ENCODE measurements at regions not wholly inside any gene's neighbourhood (a gene's known extent, or its start where the extent isn't known, plus 50 kb on each side); places are given as distances from the start of the nearest gene placed in this dataset.
"Not testable (repeated sequence)": the region's sequence is repeated elsewhere in the genome, so short reads cannot be mapped to it uniquely, and the experiment has no call there.

DNA sequence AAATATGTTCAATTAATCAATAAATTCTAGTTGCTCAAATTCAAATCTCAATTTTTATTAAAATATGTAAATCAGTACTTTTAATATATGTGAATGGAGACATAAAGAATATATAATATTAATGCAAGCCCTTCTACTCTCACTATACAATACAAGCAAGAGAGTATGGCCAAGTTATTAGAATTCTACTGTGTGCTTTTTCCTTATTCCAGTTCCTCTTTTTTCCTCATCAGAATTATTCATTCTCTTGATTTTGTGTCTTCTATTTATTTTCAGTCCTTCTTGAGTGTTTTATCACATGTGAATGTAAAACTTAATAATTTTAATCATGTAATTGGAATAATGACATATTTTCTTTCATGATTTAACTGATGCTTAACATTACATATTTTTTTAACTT is 276.8 kb downstream of the PCDH20 start:
- DNase-seq (ENCODE audit: low spot score) = no peak

DNA sequence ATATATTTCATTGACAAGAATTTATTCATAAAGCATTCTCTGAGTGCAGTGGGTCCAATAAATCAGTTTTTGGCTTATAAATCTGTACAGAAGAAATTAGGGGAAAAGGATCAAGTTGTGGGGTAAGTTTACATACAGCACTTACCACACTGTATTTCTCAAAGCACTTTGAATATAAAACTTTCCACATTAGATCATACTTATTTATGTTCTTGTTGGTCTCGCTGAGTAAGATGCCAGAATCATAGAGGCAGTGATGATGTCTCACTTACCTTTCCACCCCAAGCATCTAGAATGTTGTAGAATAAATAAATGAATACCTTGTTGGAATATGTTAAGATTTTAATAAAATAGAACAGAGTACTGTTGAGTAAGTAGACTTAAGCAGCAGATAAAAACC is 279.1 kb downstream of the PCDH20 start:
- no peak for DNase-seq (ENCODE audit: low spot score)

DNA sequence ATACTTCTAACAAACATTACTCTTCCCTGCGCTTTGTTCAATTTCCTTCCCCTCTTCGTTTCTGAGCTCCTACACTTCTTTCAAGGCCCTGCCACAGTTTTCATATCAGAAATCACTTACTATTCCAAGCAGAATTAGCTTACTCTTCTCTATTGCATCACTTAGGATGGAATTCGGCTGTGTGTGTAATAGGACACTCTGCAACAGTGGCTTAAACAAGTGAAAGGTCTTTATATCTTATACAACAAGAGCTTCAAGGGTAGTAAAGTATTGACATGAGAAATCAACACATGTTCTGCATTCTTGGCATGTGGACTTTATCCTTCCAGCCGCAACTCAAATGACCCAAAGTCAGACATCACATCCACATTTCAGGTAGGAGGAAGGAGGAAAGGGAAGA is 279.6 kb downstream of the PCDH20 start:
- no peak for DNase-seq (ENCODE audit: low spot score)

DNA sequence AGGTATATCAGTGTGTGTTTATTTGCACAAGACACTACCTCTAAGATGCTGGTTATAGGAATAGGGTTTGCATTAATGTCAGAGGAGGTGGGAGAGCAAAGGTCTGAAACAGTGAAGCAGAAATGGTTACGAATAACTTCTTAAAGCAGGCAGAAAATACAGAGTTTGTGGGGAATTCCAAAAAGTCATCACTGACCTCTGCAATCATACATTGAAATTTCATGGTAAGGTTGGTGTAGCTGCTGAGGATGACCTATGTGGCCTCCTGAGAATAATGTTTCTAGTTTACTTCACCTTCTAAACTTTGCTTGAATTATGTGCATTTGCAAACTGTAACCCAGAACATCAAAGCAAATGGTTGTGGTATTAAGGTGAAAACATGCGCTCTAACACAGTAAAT is 280.1 kb downstream of the PCDH20 start:
- no peak for DNase-seq (ENCODE audit: low spot score)

DNA sequence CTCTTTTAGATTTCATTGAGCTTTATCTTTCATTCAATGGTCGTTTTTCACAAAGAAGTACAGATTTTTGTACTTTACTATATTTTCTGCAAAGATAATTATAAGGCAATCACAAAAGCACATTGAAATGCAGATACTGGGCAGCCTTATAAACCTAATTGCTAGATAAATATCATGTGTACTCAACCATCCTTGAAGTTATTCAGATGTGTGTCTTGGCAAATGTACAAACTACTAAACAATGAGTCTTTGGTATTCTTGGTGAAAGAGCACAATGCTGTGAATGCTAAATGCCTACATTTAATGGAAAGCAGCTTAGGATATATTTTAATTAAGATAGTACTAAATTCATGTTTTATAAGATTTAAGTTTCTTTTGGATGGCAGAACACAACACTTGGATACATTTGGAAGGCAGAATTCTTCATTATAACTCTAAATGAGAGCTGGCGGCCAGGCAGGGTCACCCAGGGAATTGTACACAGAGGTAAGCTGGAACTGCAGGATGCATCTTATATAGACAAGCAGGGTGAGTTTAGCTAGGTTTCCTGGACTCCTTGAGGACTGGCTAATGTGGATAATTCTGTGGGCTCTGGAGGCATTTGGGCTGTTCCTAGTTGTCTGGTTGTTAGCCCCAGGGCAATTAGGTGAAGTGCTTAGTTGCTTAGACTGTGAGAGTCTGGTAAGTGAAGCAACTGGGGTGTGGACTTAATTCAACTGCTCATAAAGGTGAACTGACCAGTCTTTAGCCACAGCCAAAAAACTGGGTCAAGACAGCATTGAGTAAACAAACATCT is 286.6 kb downstream of the PCDH20 start:
- DNase-seq (ENCODE audit: low spot score) = no peak

DNA sequence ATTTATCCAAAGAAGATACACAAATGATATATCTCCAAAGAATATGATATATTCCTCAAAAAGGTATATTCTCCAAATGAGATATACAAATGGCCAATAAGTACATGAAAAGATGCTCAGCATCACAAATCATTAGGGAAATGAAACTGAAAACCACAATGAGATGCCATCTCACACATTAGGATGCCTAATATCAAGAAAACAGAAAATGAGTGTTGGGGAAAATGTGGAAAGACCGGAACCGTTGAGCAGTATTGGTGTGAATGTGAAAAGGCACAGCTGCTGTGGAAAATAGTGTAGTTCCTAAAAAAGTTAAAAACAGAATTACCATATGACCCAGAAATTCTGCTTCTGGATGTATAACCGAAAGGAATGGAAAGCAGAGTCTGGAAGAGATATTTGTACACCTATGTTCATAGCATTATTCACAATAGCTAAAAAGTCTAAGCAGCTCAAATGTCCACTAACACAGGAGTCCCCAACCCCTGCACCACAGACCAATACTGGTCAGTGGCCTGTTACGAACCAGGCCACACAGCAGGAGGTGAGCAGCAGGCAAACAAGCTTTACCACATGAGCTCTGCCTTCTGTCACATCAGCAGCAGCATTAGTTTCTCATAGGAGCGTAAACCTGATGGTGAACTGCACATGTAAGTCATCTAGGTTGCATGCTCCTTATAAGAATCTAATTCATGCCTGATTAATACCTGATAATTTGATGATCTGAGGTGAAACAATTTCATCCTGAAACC is 291.9 kb downstream of the PCDH20 start:
- DNase-seq (ENCODE audit: low spot score) = no peak

DNA sequence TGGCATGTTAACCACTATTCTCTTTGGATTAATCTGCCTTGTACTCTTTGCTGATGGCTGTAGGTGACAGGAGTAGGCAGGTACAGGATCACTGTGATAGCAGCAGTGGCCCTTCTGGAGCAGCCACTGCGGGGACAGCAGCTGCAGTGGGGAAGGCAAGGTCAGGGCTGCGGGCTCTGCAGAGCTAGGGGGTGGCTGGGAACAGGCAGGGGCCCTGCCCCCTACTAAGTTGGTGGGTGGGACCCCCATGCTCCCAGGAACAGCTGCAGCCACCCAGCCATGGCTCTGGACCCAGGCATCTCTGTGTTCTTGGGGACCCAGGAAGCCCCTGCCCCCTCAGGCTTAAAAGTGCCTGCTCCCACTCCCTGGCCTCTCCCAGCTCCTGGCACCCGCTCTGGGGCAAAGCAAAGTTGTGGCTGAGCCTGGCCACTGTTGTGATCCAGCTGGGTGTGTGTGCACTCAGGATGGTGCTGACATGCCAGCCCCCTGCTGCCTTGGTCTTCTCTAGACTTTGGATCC is 302.4 kb downstream of the PCDH20 start:
- DNase-seq (ENCODE audit: low spot score) = no peak

DNA sequence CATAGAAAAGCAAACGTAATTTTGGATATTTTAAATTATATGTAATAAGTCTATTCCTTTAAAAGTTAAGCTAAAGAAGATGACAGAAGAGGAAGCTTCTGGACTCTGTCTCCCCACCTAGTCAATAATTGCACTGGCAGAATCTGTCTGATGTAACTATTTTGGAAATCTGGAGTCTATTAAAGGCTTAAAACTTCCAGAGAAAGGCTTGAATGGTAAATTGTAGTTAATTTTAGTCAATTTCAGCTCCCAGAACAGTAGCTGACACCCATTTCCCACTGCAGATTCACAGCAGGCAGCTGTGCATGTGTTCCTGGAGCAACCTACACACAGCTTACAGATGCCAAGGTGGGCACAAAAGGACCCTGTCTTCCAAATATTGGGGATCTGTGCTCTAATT is 304.1 kb downstream of the PCDH20 start:
- no peak for DNase-seq (ENCODE audit: low spot score)

DNA sequence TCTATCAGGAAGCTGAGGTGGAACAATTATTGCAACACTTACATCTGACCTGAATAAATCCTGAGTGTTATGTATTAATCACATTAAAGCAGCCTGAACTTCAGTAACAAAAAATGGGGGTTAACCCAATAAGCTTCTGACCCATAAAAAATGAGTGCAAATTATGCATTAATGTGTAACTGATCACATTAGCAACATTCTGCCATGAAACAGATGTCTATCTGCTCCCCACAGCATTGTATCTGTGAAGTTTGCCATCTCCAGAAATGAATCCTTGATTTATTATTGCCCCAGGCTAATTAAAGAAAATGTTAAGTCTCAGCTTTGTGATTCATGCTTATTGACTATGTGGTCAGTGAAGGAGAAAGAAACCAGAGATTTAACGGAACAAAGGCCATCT is 304.9 kb downstream of the PCDH20 start:
- no peak for DNase-seq (ENCODE audit: low spot score)

DNA sequence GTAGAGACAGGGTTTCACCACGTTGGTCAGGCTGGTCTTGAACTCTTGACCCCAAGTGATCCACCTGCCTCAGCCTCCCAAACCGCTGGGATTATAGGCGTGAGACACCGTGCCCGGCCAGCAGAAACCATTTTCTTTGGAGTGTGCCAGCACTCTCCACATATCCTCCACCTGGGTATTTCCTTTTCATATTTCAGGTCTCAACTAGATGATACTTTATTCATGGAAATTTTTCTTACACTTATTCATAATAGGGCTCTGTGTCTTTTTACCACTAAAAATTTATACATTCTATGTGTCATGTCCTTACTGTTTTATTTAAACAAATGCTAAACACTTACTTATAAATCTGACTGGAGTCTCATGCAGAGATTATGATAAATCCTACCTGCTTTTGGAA is 305.9 kb downstream of the PCDH20 start:
- no peak for DNase-seq (ENCODE audit: low spot score)

DNA sequence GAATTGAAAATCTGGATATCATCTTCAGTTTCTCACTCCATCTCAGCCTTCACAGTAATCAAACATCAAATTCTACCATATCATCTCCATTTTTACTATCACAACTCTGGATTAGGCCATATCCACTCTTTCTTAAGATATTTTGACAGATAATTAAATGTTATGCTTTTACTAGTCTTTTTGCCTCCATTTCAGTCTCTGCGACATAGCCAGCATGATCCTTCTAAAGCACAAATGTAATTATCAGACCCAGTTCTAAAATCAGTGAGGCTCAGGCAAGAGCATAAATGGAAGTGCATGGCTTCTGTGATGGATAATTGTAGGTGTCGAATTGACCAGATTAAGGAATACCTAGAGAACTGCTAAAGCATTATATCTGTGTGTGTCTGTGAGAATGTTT is 307.7 kb downstream of the PCDH20 start:
- no peak for DNase-seq (ENCODE audit: low spot score)

DNA sequence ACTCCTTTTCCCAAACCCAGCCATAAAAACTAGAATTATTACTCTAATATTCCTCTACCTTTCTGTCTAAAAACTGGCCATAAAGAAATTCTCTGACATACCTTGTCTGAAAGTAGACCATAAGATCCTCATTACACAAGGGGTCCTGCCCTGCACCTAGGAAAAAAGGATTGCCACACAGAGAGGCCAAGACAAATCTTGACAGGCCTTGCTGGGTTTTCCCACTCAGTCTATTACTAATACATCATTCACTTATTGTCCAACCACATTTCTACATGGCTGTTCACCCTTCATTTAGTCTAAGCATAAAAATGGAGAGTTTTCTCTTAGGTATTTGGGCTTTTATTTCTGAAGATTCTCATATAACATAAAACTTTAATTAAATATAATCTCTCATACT is 319.8 kb downstream of the PCDH20 start:
- no peak for DNase-seq (ENCODE audit: low spot score)

DNA sequence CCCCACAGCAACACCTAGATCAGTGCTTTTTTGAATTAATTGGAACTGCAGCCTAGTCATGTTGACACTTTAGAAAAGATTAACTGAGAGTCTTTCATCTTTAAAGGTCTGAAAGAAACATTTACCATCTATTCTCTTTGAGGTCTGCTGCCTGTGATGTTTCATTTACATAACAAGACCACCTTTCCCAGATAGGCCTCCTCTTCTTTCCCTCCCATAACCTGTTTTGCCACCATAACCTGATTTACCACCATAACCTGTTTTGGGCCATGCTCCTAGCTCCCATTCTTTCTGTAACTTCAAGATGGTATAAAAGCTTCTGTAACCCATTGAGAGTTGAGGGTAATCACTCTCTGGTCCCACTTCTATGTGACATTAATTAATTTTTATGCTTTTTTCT is 320.8 kb downstream of the PCDH20 start:
- DNase-seq (ENCODE audit: low spot score) = no peak

DNA sequence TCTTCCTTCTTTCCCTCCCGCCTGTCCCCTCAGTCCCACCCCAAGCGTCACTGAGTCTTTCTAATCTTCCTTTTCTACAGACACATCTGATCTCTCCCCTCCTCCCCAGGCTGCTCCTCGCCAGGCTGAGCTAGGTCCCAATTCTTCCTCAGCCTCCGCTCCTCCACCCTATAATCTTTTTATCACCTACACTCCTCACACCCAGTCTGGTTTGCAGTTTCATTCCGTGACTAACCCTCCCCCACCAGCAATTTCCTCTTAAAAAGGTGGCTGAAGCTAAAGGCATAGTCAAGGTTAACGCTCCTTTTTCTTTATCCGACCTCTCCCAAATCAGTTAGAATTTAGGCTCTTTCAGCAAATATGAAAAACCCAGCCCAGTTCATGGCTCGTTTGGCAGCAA is 325.8 kb downstream of the PCDH20 start:
- DNase-seq (ENCODE audit: low spot score) = not testable (repeated sequence)

DNA sequence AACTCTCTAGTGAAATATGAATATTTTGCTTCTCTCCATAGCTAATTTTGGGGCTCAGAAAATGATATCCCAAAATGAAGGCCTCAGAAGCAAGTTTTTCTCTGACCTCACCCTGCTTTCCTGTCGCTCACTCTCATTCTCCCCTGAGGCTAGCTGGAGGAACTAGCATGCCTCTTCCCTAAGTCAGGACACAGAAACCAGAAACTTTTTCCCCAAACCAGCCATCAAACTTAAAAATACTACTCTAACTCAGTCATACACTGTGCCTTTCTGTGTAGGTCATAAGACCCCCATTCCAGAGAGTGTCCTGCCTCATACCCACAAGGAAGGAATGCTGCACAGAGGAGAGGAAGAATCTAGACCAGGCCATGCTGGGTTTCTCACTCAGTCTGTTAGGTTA is 329.6 kb downstream of the PCDH20 start:
- DNase-seq (ENCODE audit: low spot score) = no peak

DNA sequence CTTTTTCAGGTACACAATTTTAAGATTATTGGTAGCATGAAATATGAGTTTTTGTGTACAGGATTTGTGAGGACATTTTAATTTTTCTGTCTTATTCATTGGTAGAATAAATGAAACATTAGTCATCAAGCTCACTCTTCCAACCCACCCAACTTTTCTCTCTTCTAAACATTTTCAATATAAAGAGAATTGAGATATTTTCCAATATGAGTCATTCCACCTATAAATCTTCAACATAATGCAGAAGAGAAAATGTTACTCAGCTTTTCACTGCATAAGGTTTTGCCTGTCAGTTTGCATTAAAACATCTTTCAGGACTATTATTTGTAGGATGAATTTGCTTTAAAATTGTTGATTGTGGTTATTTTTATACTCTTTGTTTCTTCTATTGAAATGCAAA is 330.7 kb downstream of the PCDH20 start:
- no peak for DNase-seq (ENCODE audit: low spot score)

DNA sequence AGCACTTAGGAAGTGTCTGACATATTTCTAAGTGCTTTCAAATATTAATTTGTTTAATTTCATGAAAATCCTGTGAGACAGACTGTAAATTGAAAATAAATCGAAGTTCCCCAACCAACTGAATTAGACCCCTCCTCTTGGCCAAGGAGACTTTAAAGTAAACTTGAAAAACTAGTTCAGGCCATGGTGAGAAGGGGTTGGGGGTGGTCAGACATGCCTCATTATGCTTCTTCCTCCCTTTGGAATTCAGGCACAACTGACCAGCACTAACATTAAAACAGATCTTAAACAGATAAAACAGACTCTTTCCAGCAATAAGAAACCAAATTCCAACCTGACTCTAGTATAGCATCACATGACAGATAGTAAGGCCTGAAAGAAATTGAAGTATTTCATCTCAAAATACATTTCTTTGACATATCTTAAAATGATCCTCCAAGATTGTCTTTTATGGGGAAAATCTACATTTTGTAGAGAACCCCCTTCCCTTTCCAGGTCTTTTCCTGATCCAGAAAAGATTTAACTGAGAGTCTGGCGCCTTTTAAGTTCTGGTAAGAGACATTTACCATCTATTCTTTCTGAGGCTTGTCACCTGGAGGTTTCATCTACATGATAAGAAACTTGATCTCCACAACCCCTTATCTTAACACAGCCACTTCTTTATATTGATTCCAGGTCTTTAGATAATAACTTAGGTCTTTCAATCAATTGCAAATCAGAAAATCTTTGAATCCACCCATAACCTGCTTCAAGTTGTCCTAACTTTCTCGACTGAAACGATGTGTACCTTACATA is 336.5 kb downstream of the PCDH20 start:
- no peak for DNase-seq (ENCODE audit: low spot score)

DNA sequence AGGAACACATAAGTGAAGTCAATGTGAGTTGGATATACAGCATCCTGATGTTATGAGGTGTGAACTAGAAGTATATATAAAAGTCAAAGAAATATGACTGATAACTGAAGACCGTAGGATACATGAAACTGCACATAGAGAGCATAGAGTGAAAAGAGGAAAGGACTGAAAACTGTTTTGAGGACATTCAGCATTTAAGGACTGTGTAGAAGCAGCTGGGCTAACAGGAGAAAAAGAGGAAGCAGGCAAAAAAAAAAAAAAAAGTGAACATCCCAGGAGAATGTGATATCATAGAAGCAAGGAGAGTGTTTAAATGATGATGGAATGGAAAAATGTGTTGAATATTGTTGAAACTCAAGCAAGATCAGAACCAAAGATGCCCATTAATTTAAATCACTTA is 363.5 kb downstream of the PCDH20 start:
- DNase-seq (ENCODE audit: low spot score) = no peak

DNA sequence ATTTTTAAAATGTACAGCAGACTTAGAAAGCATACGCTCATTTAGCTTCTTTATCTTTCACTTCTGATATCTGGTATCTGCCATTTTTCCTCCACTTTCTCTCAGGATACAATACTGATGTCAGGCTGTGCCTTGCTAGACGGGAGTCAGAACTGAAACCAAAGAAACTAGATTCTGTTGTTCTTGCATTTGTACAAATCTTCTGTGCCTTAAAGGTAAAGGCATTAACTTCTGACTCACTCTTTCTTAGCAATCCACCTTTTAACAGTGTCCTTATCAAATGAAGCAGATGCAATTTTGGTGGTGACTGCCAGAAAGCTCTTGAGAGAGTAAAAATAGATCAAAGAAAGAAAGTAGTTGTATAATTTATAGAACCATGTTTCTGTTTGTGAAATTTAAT is 370.4 kb downstream of the PCDH20 start:
- no peak for DNase-seq (ENCODE audit: low spot score)

DNA sequence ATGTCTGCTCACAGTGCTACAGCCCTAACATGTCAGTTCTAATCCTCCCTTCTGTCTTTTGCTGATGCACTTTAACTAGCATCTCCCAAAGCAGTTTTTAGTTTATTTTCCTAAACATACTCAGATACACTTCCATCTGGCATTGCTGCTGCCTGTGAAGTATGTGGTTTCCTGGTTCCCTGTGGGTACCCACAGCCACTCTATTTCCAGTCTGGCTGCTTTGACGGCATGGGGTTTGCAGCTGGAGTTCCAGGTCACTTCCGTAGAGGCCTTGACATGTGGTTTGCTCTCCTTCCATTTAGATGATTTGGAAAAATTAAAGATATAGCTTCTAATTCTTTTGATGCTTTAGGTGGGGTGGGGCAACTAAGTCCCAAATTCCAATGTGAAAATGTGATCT is 375.5 kb downstream of the PCDH20 start:
- no peak for DNase-seq (ENCODE audit: low spot score)

DNA sequence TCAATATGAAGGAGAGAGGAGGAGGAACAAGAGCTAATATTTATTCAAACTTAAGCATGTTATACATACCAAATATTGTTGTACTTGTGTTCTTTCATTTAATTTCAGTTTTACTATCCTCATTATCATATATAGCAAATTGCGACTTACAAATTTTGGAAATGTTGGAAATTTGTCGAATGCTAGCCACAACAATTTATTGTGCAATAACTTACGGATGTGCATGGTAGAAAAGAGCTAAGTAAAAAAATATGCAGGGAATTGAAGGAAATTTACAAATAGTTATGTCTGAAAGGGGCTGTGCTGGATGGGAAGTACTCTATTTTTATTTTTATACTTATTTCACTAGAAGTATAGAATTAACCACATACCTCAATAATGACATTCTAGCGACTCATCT is 376.3 kb downstream of the PCDH20 start:
- no peak for DNase-seq (ENCODE audit: low spot score)

DNA sequence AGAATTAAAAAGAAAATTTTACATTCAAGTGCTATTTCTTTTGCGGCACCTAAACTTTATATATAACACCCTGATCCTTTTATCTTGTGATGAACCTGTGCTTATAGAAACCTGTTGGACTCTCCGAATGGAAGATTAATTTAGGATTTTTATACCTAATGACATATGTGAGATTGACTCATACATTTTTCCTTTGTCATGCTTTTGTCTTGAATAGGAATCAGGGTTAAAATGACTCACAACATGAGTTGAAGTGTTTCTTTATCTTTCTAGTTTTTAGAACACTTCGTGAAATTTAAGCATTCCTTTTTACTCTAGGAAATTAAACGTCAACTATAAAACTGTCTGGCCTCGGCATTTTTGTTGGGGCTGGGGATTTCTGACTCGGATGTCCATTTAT is 378.9 kb downstream of the PCDH20 start:
- DNase-seq (ENCODE audit: low spot score) = no peak

DNA sequence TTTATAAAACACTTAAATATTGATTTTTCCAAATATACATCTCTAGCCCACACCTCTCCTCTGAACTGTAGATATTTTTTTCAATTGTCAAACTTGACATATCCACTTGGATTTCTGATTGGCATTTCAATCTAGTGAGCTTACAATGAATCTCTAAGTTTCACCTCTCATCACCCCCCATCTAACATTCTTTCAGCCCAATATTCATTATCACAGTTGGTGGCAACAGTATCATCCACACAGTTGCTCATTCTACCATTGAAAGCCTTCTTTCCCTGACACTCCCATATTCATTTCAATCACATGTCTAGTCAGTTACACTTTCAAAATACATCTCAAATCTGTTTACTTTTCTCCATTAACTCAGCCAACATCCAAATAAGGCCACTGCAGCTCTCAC is 385.2 kb downstream of the PCDH20 start:
- DNase-seq (ENCODE audit: low spot score) = no peak

Data from RKO (cell line).